ENCODE measurements at regions not wholly inside any gene's neighbourhood (a gene's known extent, or its start where the extent isn't known, plus 50 kb on each side); places are given as distances from the start of the nearest gene placed in this dataset.

GRCh38 chrX:74023203-74023602 lies 170.7 kb upstream of the XIST start:
- Histone ChIP-seq H3K4me1 (ENCODE audit: insufficient read depth) (no peaks in the 10 kb centered on the region), H4K20me1 (ENCODE audit: insufficient read depth, poor library complexity, severe bottlenecking) (no peaks in the 10 kb centered on the region), H3K36me3 (replicated peaks; ENCODE audit: insufficient read depth, low read depth) (no peaks in the 10 kb centered on the region), H3K27me3 (no peaks in the 10 kb centered on the region), H3K9me3 (ENCODE audit: low read depth) (peaks cover 3% of the 10 kb centered on the region), H2AFZ (no peak overlapping the region), H3K79me2 (no peaks in the 10 kb centered on the region), H3K4me3 (no peak overlapping the region), H3K27ac (no peak overlapping the region), H3K4me2 (no peak overlapping the region), H3K9me2 (replicated peaks; ENCODE audit: insufficient read depth) (no peaks in the 10 kb centered on the region)
- DNase-seq (ENCODE audit: low spot score) = no peak
- WGBS (ENCODE audit: low lambda C conversion rate, missing lambda C conversion rate) = 96% methylated on average over 2 of the region's 2 CpGs
- TF ChIP-seq CTCF (IDR thresholded peaks at IDR 0.05; ENCODE audit: poor library complexity) (no peak), EZH2phosphoT487 (IDR thresholded peaks at IDR 0.05; ENCODE audit: low read depth, severe bottlenecking, unreplicated experiment) (no peak), EZH2 (IDR thresholded peaks at IDR 0.05; ENCODE audit: borderline replicate concordance) (no peak)

GRCh38 chrX:74018253-74018652 lies 165.7 kb upstream of the XIST start:
- H3K36me3 ChIP-seq (replicated peaks; ENCODE audit: insufficient read depth, low read depth) = no peaks in the 10 kb centered on the region
- 97% methylated on average over 8 of the region's 8 CpGs for WGBS (ENCODE audit: low lambda C conversion rate, missing lambda C conversion rate)
- H3K4me3 ChIP-seq = no peak overlapping the region

DNA sequence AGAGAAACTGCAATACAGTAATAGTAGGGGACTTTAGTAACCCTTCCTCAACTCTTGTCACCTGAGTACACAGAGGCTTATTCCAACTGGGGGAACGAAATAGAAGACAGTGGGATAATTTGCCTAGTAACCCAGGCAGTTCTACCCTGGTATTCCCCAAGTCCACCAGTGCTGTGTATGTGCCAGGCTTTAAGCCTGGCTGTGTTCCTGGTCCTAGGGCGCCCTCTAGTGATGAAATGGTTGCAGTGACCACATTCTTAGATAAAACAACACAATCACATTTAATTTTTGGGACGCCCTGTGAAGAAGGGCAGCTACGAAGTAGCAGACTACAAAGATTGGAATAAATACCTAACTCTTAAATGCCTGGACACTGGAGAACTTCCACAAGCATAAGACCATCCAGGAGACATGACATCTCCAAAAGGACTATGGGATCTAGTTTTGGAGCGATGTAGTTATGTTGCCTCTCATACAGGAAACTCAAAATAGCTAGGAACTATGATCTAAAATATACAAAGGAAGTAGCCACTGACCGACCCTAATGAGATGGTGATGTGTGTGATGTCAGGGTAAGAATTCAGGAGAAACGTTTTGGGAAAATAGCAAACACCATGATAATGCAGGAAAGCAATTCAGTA lies 163.0 kb upstream of the XIST start:
- H3K27ac ChIP-seq = no peak overlapping the region
- H3K9me2 ChIP-seq (replicated peaks; ENCODE audit: insufficient read depth) = no peaks in the 10 kb centered on the region
- DNase-seq (ENCODE audit: low spot score) = peak; percentile 84
- no peaks in the 10 kb centered on the region for H3K27me3 ChIP-seq
- no peak overlapping the region for H2AFZ ChIP-seq
- no peaks in the 10 kb centered on the region for H3K79me2 ChIP-seq
- H3K4me1 ChIP-seq (ENCODE audit: insufficient read depth) = no peaks in the 10 kb centered on the region
- 32% methylated on average over 7 of the region's 7 CpGs for WGBS (ENCODE audit: low lambda C conversion rate, missing lambda C conversion rate)
- peak; percentile 83 for TF ChIP-seq CTCF (IDR thresholded peaks at IDR 0.05; ENCODE audit: poor library complexity)
- no peak for TF ChIP-seq EZH2 (IDR thresholded peaks at IDR 0.05; ENCODE audit: borderline replicate concordance)
- H3K9me3 ChIP-seq (ENCODE audit: low read depth) = no peaks in the 10 kb centered on the region
- no peaks in the 10 kb centered on the region for H4K20me1 ChIP-seq (ENCODE audit: insufficient read depth, poor library complexity, severe bottlenecking)
- H3K36me3 ChIP-seq (replicated peaks; ENCODE audit: insufficient read depth, low read depth) = no peaks in the 10 kb centered on the region
- H3K4me2 ChIP-seq = no peak overlapping the region
- H3K4me3 ChIP-seq = no peak overlapping the region

More at GRCh38 chrX:74018253-74018652, 165.7 kb upstream of the XIST start:
- Histone ChIP-seq H3K4me2 (no peak overlapping the region), H3K9me3 (ENCODE audit: low read depth) (no peaks in the 10 kb centered on the region), H3K9me2 (replicated peaks; ENCODE audit: insufficient read depth) (no peaks in the 10 kb centered on the region), H2AFZ (no peak overlapping the region), H3K27me3 (no peaks in the 10 kb centered on the region), H3K4me1 (ENCODE audit: insufficient read depth) (no peaks in the 10 kb centered on the region), H3K27ac (no peak overlapping the region), H3K79me2 (no peaks in the 10 kb centered on the region), H4K20me1 (ENCODE audit: insufficient read depth, poor library complexity, severe bottlenecking) (no peaks in the 10 kb centered on the region)
- no peak for TF ChIP-seq EZH2 (IDR thresholded peaks at IDR 0.05; ENCODE audit: borderline replicate concordance)
- no peak for TF ChIP-seq EZH2phosphoT487 (IDR thresholded peaks at IDR 0.05; ENCODE audit: low read depth, severe bottlenecking, unreplicated experiment)
- no peak for TF ChIP-seq CTCF (IDR thresholded peaks at IDR 0.05; ENCODE audit: poor library complexity)
- DNase-seq (ENCODE audit: low spot score) = no peak

All from hepatocyte (in vitro differentiated cells).